ENCODE measurements at regions not wholly inside any gene's neighbourhood (a gene's known extent, or its start where the extent isn't known, plus 50 kb on each side); places are given as distances from the start of the nearest gene placed in this dataset.

DNA sequence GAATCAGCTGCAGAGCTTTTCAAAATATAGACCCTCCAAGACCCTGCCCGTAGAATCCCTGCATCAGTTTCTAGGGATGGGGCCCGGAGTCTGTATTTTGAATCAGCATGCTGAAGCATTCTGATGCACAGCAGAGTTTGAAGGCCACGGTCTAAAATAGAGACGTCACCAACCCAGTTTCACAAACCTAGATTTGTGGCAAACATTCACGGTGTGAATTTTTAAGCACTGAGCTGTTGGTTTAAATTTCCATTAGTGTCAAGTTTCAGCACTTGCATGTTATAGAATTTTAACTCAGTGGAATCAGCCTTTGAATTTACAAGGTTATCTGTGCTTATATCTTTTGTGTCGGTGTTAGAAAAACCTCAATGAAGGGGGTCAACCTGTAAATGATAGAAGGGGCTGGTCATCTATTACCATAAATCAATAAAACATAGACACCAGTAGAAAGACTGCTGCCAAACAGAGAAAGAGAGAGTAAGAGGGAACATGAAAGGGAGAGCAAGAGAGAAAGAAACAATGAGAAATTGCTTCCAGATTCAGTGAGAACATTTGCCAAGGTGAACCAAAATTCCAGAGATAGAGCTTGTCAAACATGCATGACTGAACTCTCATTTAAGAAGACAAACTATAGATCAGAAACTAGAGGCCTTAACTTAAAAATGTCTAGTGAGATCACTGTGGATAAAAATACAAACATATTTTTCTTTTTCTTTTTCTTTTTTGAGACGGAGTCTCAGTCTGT lies 414.9 kb downstream of the ZSWIM6 start:
- DNase-seq, result no peak

DNA sequence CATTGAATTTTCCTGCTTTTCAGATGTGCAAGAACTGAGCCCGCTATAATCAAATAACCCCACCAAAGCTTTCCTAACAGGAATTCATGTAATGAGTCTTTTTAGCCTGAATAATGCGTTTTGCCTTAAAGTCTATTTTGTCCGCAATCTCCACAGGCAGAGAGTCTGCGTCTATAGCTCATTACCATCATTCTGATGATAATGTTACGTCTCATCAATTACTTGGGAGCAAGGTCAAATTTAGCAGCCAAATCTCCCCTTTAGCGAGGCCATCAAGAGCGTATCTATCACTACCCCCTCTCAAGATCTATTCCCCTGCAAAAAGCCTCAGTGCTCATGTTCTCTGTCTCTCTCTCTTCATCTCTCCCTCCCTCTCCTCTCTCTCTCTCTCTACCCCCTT lies 416.1 kb downstream of the ZSWIM6 start:
- DNase-seq, result no peak

- DNase-seq, result no peak
Observed at GRCh38 chr5:61748651-61749050, 416.6 kb downstream of the ZSWIM6 start.

DNA sequence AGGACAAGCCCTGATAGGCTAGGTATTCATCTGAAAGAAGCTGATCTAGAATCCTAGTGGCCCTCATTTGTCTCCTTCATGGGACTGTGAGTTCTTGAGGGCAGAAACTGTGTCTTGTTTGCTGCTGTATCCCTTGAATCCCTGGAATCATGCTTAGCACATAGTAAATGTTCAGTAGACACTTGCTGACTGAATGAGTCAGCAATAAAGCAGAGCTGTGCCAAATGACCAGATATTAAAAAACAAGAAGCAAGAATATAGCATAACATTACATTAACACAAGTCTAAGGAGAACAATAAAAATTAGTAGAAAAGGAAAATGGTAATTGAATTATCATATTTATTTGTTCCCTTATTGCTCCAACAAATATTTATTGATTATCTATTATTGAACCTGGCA lies 420.5 kb downstream of the ZSWIM6 start:
- no peak for DNase-seq

GRCh38 chr5:61754792-61755191 lies 422.7 kb downstream of the ZSWIM6 start:
- DNase-seq, result no peak

DNA sequence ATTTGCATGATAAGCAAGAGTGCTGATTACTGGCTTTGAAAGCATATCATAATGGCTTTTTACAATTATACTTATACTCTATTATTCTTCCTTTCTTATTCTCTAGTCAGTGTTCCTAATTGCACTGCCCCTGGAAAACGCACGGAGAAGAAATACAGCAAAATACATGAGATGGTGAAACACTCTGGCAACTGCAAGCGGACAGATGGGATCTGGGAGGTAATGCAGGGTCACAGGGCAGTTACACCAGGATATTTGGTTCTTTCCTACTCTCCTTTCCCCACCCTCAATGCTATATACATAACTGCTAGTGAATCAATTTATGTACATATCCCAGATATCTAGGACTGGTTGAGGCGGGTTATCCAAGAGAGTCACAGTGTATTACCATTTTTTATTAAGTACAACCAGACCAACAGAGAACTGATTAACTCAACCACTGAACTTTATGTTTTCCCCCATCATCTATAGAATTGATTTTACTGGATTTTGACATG lies 423.7 kb downstream of the ZSWIM6 start:
- DNase-seq, result no peak

DNA sequence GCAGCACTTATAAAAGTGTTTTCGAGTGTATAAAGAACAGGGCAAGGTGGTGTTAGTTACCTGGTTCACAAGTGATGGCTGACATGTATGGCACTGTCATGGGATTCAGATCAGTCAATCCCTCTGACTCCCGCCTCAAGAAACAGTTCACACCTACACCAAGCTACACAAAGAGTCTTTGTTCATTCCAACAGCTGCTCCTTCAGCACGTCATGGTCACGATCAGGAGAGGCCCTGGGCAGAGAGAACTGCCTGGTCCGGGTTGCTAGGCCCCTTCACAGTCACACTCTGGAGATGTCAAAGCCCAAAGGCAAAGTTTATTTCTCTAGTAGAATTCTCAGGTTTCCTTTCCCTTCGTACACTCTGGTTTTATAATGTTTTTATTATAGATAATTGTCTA lies 426.7 kb downstream of the ZSWIM6 start:
- DNase-seq, result no peak

DNA sequence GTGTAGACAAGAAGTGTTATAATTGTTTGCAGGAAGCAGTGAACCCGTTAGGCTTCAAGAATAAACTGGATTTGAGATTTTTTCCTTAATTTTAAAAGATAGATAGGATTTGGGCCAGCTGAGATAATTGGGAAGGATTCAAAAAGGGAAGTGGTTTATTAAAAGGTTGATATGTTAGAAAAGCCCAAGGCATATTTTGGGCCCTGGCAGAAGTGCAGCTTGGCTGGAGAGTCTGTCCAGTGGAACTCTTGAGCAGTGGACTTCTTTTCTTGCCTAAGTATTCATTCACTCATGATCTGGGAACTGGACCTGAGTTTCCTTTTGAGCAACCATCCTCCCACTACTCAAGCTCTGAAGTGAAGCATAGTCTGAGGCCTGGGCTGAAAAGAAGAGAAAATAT lies 433.4 kb downstream of the ZSWIM6 start:
- DNase-seq, result no peak

GRCh38 chr5:61766141-61766540 lies 434.1 kb downstream of the ZSWIM6 start:
- no peak for DNase-seq

- no peak for DNase-seq
Observed at GRCh38 chr5:61767231-61768080, 435.4 kb downstream of the ZSWIM6 start.

DNA sequence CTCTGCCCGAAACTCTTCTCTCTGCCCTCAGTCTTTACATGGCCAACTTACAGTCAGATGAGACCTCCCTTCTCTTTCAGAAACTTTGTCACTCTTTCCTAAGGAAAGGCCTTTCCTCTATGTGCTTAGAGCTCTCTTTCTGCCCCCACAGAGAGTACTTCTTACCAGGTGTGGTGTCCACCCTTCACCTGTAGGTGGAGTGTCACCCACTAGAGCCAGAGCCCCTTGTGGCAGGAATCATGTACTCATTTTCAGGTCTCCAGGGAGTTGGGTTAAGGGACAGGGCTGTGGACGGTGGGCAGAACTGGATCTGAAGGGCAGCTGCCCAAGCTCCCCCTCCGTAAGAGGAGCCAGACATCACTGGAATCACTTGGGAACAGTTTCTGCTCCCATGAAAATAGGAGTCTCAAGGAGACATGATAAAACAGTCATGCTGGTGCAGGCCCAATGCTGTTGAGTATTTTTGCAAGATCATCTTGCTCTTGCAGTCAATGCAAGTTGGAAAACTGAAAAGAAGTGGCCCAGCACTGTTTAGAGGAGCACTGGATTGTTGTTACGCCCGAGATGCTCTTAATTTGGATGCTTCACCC lies 436.7 kb downstream of the ZSWIM6 start:
- peak; percentile 55 for DNase-seq

DNA sequence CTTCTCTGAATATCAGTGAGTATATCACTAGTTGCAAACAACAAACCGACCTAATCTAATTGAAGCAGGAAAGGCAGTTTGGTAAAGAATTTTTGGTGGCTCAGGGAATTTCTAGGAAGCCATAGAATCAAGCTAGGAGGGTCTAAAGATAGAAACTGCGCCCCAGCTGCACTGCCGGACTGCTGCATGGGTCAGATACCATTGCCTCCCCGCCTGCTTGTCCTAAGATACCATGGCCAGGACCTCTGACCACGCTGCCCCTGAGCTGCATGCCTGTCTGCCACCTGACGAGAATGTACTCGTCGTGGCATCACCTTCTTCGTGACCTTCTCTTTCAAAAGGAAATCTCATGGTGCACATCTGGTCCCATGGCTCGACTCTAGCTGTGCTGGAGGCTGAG lies 439.0 kb downstream of the ZSWIM6 start:
- DNase-seq, result no peak

DNA sequence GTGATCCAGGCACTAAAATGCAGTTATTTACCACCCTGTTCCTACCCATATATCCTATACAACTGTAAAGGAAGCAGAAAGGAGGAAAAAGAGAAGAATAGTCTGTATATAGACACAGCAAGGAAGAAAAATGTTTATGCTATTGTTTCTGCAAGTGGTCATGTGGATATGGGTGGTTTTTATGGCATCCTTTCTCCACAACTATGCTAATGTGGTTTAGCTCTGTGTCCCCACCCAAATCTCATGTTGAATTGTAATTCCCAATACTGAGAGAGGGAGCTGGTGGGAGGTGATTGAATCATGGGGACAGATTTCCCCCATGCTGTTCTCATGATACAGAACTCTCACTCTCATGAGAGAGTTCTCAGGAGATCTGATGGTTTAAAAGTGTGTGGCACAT lies 439.8 kb downstream of the ZSWIM6 start:
- DNase-seq, result no peak

DNA sequence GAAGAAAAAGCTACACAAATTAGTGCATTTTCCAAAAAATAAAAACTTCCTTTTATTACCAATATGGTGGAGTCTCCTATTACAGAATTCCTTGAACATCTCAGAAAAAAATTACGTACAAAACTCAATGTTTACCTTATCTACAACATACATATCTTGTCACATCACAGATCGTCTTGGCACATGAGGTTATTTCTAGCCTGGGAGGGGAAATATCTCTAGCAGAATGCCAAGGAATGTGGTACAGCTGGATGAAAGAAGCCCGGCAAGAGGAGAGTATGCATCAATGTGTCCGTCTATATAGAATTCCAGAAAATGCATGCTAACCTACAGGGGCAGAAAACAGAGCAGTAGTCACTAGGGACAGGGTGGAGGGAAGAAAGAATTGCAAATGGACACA lies 443.8 kb downstream of the ZSWIM6 start:
- DNase-seq, result no peak

- DNase-seq, result no peak
Observed at GRCh38 chr5:61777292-61777691, 445.2 kb downstream of the ZSWIM6 start.

GRCh38 chr5:61779743-61780142 lies 447.7 kb downstream of the ZSWIM6 start:
- DNase-seq, result no peak

- no peak for DNase-seq
Observed at GRCh38 chr5:61783481-61783880, 451.4 kb downstream of the ZSWIM6 start.

DNA sequence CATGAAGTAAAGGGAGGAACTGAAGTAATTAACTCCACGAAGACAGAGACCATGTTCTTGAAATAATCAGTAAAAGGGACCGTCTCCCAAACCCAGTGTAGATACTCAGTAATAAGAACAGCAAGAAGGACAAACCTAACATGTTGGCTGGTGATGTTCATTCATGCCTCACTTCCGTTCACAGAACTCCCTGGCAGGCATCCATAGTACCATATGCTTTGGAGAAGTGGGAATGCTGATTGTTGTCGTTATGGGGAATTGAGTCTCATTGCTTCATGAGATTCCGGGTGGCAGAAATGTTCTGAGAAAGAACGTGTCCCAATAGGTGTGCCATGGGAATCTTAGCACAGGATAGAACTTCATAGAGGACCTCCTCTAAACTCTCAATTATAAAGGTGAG lies 452.3 kb downstream of the ZSWIM6 start:
- DNase-seq, result no peak

GRCh38 chr5:61788548-61788947 lies 456.5 kb downstream of the ZSWIM6 start:
- no peak for DNase-seq

- no peak for DNase-seq
Observed at GRCh38 chr5:61790007-61790406, 457.9 kb downstream of the ZSWIM6 start.

DNA sequence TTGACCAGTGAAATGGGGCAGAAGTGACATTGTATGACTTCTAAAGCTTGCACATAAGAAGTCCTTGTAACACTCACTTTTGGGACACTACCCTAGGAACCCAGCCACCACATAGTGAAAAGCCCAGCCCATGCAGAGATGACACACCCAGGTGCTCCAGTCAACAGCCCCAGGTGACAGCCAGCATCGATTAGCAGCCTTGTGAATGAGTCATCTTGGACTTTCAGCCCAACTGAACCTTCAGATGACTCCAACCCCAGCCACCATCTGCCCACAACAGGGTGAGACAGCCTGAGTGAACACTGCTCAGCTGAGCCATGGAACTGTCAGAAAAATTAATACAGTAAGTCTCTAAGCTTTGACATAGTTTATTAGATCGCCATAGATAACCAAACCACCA lies 458.6 kb downstream of the ZSWIM6 start:
- DNase-seq, result no peak

DNA sequence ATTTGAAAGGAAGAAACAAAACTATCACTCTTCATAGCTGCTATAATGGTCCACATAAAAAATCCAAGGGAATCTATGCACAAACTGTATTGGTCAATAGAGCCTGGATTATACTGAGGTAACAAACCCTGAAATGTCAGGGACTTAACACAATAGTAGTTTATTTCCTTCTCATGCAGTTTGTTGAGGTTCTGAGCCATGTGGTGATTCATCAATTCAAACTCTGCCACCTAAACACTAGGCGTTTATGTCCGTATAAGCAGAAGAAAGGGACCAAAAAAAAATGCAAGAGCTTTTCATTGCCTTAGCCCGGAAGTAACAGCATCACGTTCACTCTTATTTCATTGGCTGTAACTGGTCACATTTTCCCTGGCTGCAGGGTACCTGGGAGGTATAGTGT lies 464.7 kb downstream of the ZSWIM6 start:
- DNase-seq, result no peak

DNA sequence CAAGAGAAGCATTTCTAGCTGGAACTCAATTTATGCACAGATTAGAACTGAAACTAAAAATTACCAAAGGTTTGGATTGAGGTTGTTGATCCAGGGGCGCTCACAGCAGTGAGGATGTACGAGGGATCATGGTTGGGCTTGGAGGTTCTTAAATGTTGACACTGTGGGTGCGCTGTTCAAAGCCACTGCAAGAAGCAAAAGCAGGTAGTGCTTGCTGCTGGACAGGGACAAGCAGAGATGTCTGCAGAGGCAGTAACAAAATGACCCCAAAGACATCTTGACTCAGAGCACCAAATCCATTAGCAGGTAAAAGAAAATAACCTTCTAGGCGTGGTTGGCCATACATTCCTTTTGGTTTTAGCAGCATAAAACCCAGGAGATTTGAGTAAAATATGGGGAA lies 468.4 kb downstream of the ZSWIM6 start:
- DNase-seq, result no peak

DNA sequence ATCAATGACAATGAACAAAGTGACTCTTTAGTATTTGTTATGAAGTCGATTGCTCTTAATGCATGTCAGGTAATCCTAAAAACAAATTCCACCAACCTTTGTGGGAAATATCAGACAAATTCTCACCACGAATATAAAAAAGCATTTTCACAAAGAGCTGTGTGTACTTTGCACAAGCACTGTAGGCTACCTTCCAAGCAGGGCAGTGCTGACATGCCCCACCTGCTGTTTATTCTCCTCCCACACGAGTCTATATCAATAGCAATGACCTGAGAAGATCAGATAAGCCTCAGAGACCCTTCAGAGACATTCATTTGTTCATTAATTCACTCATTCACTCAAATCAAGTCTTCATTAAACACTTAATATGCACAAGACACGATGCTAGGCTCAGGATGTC lies 469.1 kb downstream of the ZSWIM6 start:
- no peak for DNase-seq

All from hematopoietic multipotent progenitor cell treated with erythropoietin and hydrocortisone succinate and interleukin-3 and kit ligand, for 6 days (in vitro differentiated cells).